IMR-90 (cell line): ENCODE measurements at regions not wholly inside any gene's neighbourhood (a gene's known extent, or its start where the extent isn't known, plus 50 kb on each side); places are given as distances from the start of the nearest gene placed in this dataset.

Experiments
- ATAC-seq: fragments of 200-7000 bp; cut with Tn5 transposase; 2 replicates; pipeline ENCODE4 v1.9.1; 2020; ENCODE audit warnings: low read depth, mild to moderate bottlenecking, moderate library complexity
- BruUV-seq: library from RNA; stranded (reverse); fragments of 400-500 nt; replicated peaks from 2 replicates; lab custom pipeline; 2021; lab: Mats Ljungman, UMichigan
- CTCF ChIA-PET: fragments of 300-600 bp; formaldehyde crosslinking; extraction: SDS; loops from one replicate; lab custom pipeline; 2021; ENCODE audit warnings: antibody characterized with exemption; lab: Yijun Ruan, JAX
- POLR2A ChIA-PET: fragments of 300-600 bp; sonication (Branson Sonifier 250); formaldehyde crosslinking; loops from one replicate; lab custom pipeline; 2022; ENCODE audit warnings: antibody characterized with exemption; ENCODE audit not compliant: unreplicated experiment; lab: Charles Lee
- DNase-seq: peaks from one replicate; pipeline ENCODE4 v3.0.0; 2013
- H2AFZ ChIP-seq: replicated peaks from 2 replicates; pipeline ENCODE3; 2013; ENCODE audit warnings: low read length, mild to moderate bottlenecking; ENCODE audit not compliant: poor library complexity
- H2AK5ac ChIP-seq: 2 replicates; pipeline ENCODE4 v1.6.1; 2013; ENCODE audit warnings: low read depth, low read length, inconsistent platforms
- H2AK9ac ChIP-seq: replicated peaks from 2 replicates; pipeline ENCODE3; 2013; ENCODE audit warnings: mild to moderate bottlenecking, low read depth, low read length, moderate library complexity; ENCODE audit not compliant: poor library complexity
- H2BK120ac ChIP-seq: 2 replicates; pipeline ENCODE4 v1.6.1; 2013; ENCODE audit warnings: low read depth, low read length, inconsistent platforms
- H2BK15ac ChIP-seq: 3 replicates; pipeline ENCODE4 v1.6.1; 2013; ENCODE audit warnings: low read depth, low read length, inconsistent platforms
- H2BK20ac ChIP-seq: 2 replicates; pipeline ENCODE4 v1.6.1; 2013; ENCODE audit warnings: low read depth, mild to moderate bottlenecking, inconsistent platforms, low read length, moderate library complexity
- H2BK5ac ChIP-seq: 2 replicates; pipeline ENCODE4 v1.6.1; 2013; ENCODE audit warnings: mild to moderate bottlenecking, low read depth, low read length, inconsistent platforms; ENCODE audit not compliant: poor library complexity, severe bottlenecking
- H3K14ac ChIP-seq: replicated peaks from 2 replicates; pipeline ENCODE4 v1.6.1; 2013; ENCODE audit warnings: low read depth, low read length, inconsistent platforms
- H3K18ac ChIP-seq: 2 replicates; pipeline ENCODE4 v1.6.1; 2013; ENCODE audit warnings: low read depth, low read length, control low read depth
- H3K23ac ChIP-seq: 2 replicates; pipeline ENCODE4 v1.6.1; 2013; ENCODE audit warnings: low read depth, low read length, inconsistent platforms
- H3K27ac ChIP-seq: 2 replicates; pipeline ENCODE4 v1.5.1; 2013; ENCODE audit warnings: mild to moderate bottlenecking, control low read depth, low read length; ENCODE audit not compliant: insufficient read depth
- H3K27me3 ChIP-seq: 2 replicates; pipeline ENCODE4 v1.6.1; 2013; ENCODE audit warnings: low read length; ENCODE audit not compliant: control insufficient read depth, insufficient read depth
- H3K36me3 ChIP-seq: 2 replicates; pipeline ENCODE4 v1.6.1; 2013; ENCODE audit warnings: low read length, mixed read lengths; ENCODE audit not compliant: control insufficient read depth, insufficient read depth
- H3K4ac ChIP-seq: 2 replicates; pipeline ENCODE4 v1.6.1; 2013; ENCODE audit warnings: low read depth, low read length, inconsistent platforms
- H3K4me1 ChIP-seq: 2 replicates; pipeline ENCODE4 v1.6.1; 2013; ENCODE audit warnings: low read length, mixed read lengths; ENCODE audit not compliant: control insufficient read depth, insufficient read depth
- H3K4me2 ChIP-seq: 2 replicates; pipeline ENCODE4 v1.6.1; 2013; ENCODE audit warnings: low read depth, mild to moderate bottlenecking, control low read depth, low read length, moderate library complexity
- H3K4me3 ChIP-seq: 2 replicates; pipeline ENCODE4 v1.5.1; 2013; ENCODE audit warnings: low read depth, mild to moderate bottlenecking, control low read depth, low read length, moderate library complexity; ENCODE audit not compliant: insufficient read depth
- H3K56ac ChIP-seq: 2 replicates; pipeline ENCODE4 v1.6.1; 2013; ENCODE audit warnings: low read length, inconsistent platforms; ENCODE audit not compliant: insufficient read depth; ENCODE audit errors: extremely low read depth
- H3K79me1 ChIP-seq, 2 experiments: 2 replicates each; pipeline ENCODE4 v1.6.1; 2013; ENCODE audit warnings: low read length in 2 of 2, inconsistent platforms in 1 of 2, low read depth in 1 of 2
- H3K9ac ChIP-seq: 2 replicates; pipeline ENCODE4 v1.6.1; 2013; ENCODE audit warnings: low read depth, low read length, control low read depth
- H3K9me1 ChIP-seq: 2 replicates; pipeline ENCODE4 v1.6.1; 2013; ENCODE audit warnings: low read length, inconsistent platforms; ENCODE audit not compliant: insufficient read depth
- H3K9me3 ChIP-seq: 2 replicates; pipeline ENCODE4 v1.6.1; 2013; ENCODE audit warnings: low read length; ENCODE audit not compliant: control insufficient read depth, insufficient read depth
- H4K20me1 ChIP-seq: 2 replicates; pipeline ENCODE4 v1.6.1; 2013; ENCODE audit warnings: low read length, inconsistent platforms; ENCODE audit not compliant: insufficient read depth
- H4K5ac ChIP-seq: 2 replicates; pipeline ENCODE4 v1.6.1; 2013; ENCODE audit warnings: mild to moderate bottlenecking, low read depth, low read length, control low read depth
- H4K8ac ChIP-seq, 2 experiments: 2 replicates each; pipeline ENCODE4 v1.6.1; 2013; ENCODE audit warnings: low read depth in 2 of 2, low read length in 2 of 2, control low read depth in 1 of 2, inconsistent platforms in 1 of 2
- H4K91ac ChIP-seq: 2 replicates; pipeline ENCODE4 v1.6.1; 2013; ENCODE audit warnings: low read depth, low read length, inconsistent platforms; ENCODE audit not compliant: insufficient read depth
- BHLHE40 ChIP-seq: fragments of 150-350 bp; IDR thresholded peaks from 2 replicates; pipeline ENCODE4 v1.6.1; 2016; ENCODE audit warnings: mild to moderate bottlenecking, low read depth, low read length
- FOS ChIP-seq: fragments of 150-350 bp; IDR thresholded peaks from 2 replicates; pipeline ENCODE4 v1.6.1; 2016; ENCODE audit warnings: low read depth, low read length
- NFE2L2 ChIP-seq: fragments of 150-350 bp; IDR thresholded peaks from 2 replicates; pipeline ENCODE4 v1.6.1; 2016; ENCODE audit warnings: low read depth, mild to moderate bottlenecking, low read length
- POLR2A ChIP-seq: IDR thresholded peaks from 2 replicates; pipeline ENCODE4 v1.6.1; 2012; ENCODE audit warnings: mild to moderate bottlenecking, low read depth, low read length
- RAD21 ChIP-seq: IDR thresholded peaks from 2 replicates; pipeline ENCODE4 v1.6.1; 2012; ENCODE audit warnings: low read length, improper control_type of control experiment
- USF2 ChIP-seq: fragments of 150-350 bp; IDR thresholded peaks from 2 replicates; pipeline ENCODE4 v1.6.1; 2017; ENCODE audit warnings: mild to moderate bottlenecking, antibody characterized with exemption, low read length, low read depth
- WGBS, 2 experiments: methylation state at CpG; one replicate each; pipeline versions ENCODE4 v1.1.5 to v1.1.7; 2013; ENCODE audit warnings: missing lambda C conversion rate in 2 of 2; ENCODE audit not compliant: insufficient read length in 1 of 2; ENCODE audit errors: extremely low coverage in 2 of 2; 5-methylcytosine and 5-hydroxymethylcytosine counted together
- dilution Hi-C: fragments of 300-500 bp; cut with HindIII; formaldehyde crosslinking; loops from one replicate; pipeline ENCODE4 v1.14.3; 2018; ENCODE audit warnings: low sequenced_read_pairs; ENCODE audit not compliant: unreplicated experiment
- in situ Hi-C: fragments of 300-500 bp; cut with MboI; formaldehyde crosslinking; loops from 3 replicates; pipeline ENCODE4 v1.14.3; 2019; ENCODE audit warnings: low sequenced_read_pairs, inconsistent platforms, mixed read lengths
- intact Hi-C: fragments of 100-400 bp; cut with micrococcal nuclease; formaldehyde crosslinking; loops from 2 replicates; pipeline ENCODE4 v1.10.0; 2022

DNA sequence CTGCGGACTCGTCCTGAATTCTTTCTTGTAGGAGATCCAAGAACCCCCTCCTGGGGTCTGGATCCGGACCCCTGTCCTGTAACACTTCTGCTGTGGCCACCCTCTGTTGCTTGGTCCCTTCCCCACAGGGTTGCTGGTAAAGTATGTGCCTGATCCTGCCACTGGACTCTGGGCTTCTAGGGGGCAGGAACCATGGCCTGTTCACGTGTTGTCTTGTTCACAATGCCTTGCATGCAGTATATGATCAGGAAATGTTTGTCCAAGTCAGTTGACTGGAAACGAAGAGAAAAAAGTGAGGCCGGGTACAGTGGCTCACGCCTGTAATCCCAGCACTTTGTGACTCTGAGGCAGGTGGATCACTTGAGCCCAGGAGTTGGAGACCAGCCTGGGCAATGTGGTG lies 139.3 kb upstream of the ALDH1B1 start:
- H4K91ac ChIP-seq: no peak overlapping the region
- H3K4me1 ChIP-seq: no peaks in the 10 kb centered on the region
- TF ChIP-seq FOS (no peak), NFE2L2 (no peak), USF2 (no peak), RAD21 (no peak), POLR2A (no peak), BHLHE40 (no peak)
- ATAC-seq: no peak
- H2BK15ac ChIP-seq: no peak overlapping the region
- no peak overlapping the region for H2AK5ac ChIP-seq
- H3K36me3 ChIP-seq: no peaks in the 10 kb centered on the region
- H2BK5ac ChIP-seq: no peak overlapping the region
- no peaks in the 10 kb centered on the region for H3K79me1 ChIP-seq
- POLR2A ChIA-PET: interaction anchor here (0.6 kb wide), 1 partner anchor 102 kb away, joined by 4 read pairs; no protein-coding TSS in a partner anchor
- no peak overlapping the region for H2AFZ ChIP-seq
- no peak overlapping the region for H3K9ac ChIP-seq
- BruUV-seq: no TSS peak
- H3K18ac ChIP-seq: no peak overlapping the region
- H4K8ac ChIP-seq: no peak overlapping the region
- H3K4me2 ChIP-seq: no peak overlapping the region
- no peak overlapping the region for H3K4me3 ChIP-seq
- DNase-seq: no peak
- no peak overlapping the region for H3K56ac ChIP-seq
- CTCF ChIA-PET: no interaction called here
- no peak overlapping the region for H2AK9ac ChIP-seq
- H4K5ac ChIP-seq: no peak overlapping the region
- no peaks in the 10 kb centered on the region for H3K9me3 ChIP-seq
- no peak overlapping the region for H3K14ac ChIP-seq
- intact Hi-C loops (no loop called here), dilution Hi-C loops (no loop called here), in situ Hi-C loops (no loop called here)
- H3K27ac ChIP-seq: no peak overlapping the region
- no peak overlapping the region for H3K4ac ChIP-seq
- no peak overlapping the region for H2BK20ac ChIP-seq
- peaks cover 34% of the 10 kb centered on the region for H3K27me3 ChIP-seq
- H3K9me1 ChIP-seq: no peaks in the 10 kb centered on the region
- H2BK120ac ChIP-seq: no peak overlapping the region
- WGBS, 2 experiments: 39% methylated on average over 3 of the region's 7 CpGs; no CpG with 5 or more reads in 1 of the 2 experiments
- H4K20me1 ChIP-seq: no peaks in the 10 kb centered on the region
- no peak overlapping the region for H3K23ac ChIP-seq
